ENCODE measurements at regions not wholly inside any gene's neighbourhood (a gene's known extent, or its start where the extent isn't known, plus 50 kb on each side); places are given as distances from the start of the nearest gene placed in this dataset.
A peak's percentile ranks its signal among the peaks of the same experiment; 100 is the strongest.

- no peak overlapping the region for H3K27ac ChIP-seq
- DNase-seq (ENCODE audit: low read depth, low spot score), result no peak
Observed at GRCh38 chr1:219778110-219778509, 150.2 kb downstream of the SLC30A10 start.

- H3K27ac ChIP-seq, result no peak overlapping the region
- DNase-seq (ENCODE audit: low read depth, low spot score), result no peak
Observed at GRCh38 chr1:219774386-219774785, 154.0 kb downstream of the SLC30A10 start.

DNA sequence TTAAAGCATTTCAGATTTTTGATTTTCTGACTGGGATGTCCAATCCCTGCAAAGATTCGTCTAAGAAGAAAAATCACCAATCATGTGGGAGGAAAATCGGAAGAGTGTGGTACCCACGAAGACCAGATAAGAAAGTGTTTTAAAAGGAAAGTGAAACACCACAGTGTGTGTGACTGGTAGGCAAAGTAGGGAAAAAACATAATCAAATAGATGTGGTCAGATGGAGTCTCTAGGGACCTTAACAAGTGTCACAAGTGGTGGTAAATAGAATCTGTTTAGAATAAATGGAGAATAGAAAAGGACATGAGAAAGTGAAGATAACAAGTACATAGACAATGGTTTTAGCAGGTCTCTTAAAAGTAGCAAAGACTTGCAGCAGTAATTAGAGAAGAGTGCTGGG is 154.6 kb downstream of the SLC30A10 start:
- no peak overlapping the region for H3K27ac ChIP-seq
- no peak for DNase-seq (ENCODE audit: low read depth, low spot score)

GRCh38 chr1:219773110-219773509 is 155.2 kb downstream of the SLC30A10 start:
- no peak overlapping the region for H3K27ac ChIP-seq
- no peak for DNase-seq (ENCODE audit: low read depth, low spot score)

- no peak overlapping the region for H3K27ac ChIP-seq
- DNase-seq (ENCODE audit: low read depth, low spot score), result no peak
Observed at GRCh38 chr1:219772265-219773036, 155.9 kb downstream of the SLC30A10 start.

DNA sequence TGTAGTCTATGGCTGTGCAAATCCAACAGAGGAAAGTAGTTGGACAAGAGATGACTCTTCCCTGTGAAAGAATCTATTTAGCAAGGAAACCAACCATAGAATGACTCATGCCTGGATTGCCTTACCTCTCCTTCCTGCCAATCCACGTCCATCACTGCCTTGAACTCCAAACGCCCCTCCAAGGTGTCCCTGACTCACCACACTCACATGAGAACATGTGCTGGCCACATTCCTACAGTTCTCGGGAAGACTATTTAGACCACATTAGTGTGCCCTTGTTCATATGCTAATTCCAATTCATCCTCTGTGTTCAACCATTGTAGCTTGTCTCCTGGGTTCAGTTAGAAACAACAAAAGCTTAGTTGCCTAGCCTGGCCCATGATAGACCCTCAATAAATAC is 157.3 kb downstream of the SLC30A10 start:
- H3K27ac ChIP-seq, result peak overlapping the region; percentile 20
- peak; percentile 99 for DNase-seq (ENCODE audit: low read depth, low spot score)

- DNase-seq (ENCODE audit: low read depth, low spot score), result no peak
- H3K27ac ChIP-seq, result no peak overlapping the region
Observed at GRCh38 chr1:219763321-219763720, 150.4 kb upstream of the ZC3H11B start.

- no peak overlapping the region for H3K27ac ChIP-seq
- DNase-seq (ENCODE audit: low read depth, low spot score), result no peak
Observed at GRCh38 chr1:219761208-219761860, 148.4 kb upstream of the ZC3H11B start.

DNA sequence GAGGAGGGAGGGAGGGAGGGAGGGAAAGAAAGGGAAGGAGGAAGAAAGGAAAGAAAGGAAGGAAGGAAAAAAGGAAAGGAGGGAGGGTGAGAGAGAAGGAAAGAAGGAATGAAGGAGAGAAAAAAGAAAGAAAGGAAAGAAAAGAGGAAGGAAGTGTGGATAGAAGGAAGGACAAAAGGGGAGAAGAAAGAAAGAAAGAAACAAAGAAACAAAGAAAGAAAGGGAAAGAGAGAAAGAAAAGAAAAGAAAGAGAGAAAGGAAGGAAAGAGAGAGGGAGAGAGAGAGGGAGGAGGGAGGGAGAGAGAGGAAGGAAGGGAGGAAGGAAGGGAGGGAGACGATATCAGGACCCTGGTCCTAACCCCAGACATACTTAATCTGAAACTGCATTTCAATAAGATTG is 146.2 kb upstream of the ZC3H11B start:
- DNase-seq (ENCODE audit: low read depth, low spot score), result no peak
- H3K27ac ChIP-seq, result no peak overlapping the region

- no peak overlapping the region for H3K27ac ChIP-seq
- no peak for DNase-seq (ENCODE audit: low read depth, low spot score)
Observed at GRCh38 chr1:219757890-219758289, 145.0 kb upstream of the ZC3H11B start.

DNA sequence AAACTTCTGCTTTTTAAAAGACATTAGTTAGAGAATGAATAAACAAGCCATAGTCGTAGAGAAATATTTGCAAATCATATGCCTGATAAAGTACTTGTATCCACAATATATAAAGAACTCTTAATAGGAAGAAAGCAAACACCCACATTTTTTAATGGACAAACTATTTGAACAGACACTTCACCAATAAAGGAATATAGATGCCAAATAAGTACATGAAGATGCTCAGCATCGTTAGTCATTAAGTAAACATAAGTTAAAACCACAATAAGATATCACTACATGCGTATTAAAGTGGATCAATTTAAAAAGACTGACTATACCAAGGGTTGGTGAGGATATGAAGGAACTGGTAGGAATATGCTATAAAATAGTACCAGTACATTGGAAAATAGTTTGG is 142.3 kb upstream of the ZC3H11B start:
- DNase-seq (ENCODE audit: low read depth, low spot score), result no peak
- H3K27ac ChIP-seq, result no peak overlapping the region

- no peak for DNase-seq (ENCODE audit: low read depth, low spot score)
- H3K27ac ChIP-seq, result no peak overlapping the region
Observed at GRCh38 chr1:219754767-219755166, 141.9 kb upstream of the ZC3H11B start.

- no peak overlapping the region for H3K27ac ChIP-seq
- DNase-seq (ENCODE audit: low read depth, low spot score), result no peak
Observed at GRCh38 chr1:219753914-219754313, 141.0 kb upstream of the ZC3H11B start.

- H3K27ac ChIP-seq, result no peak overlapping the region
- no peak for DNase-seq (ENCODE audit: low read depth, low spot score)
Observed at GRCh38 chr1:219752645-219753044, 139.7 kb upstream of the ZC3H11B start.

- DNase-seq (ENCODE audit: low read depth, low spot score), result no peak
- no peak overlapping the region for H3K27ac ChIP-seq
Observed at GRCh38 chr1:219751870-219752507, 139.1 kb upstream of the ZC3H11B start.

DNA sequence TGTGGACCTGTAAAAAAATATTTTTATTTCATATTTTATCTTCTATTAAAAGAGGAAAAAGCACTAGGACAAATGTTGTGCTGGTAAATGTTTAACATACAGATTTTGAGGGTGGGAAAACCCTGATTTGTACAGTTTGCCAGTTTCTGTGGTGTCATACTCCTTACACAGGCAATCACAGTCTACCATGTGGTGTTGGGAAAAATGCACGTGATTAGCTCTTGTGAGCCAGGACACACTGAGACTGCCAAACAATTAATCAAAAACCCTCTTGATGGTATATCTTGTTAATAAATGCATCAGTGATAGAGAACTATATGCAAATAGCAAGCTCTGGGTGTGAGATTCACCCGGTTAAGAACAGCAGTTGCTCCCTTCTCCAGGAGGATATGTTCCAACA is 136.5 kb upstream of the ZC3H11B start:
- DNase-seq (ENCODE audit: low read depth, low spot score), result no peak
- no peak overlapping the region for H3K27ac ChIP-seq

- DNase-seq (ENCODE audit: low read depth, low spot score), result no peak
Observed at GRCh38 chr1:219746141-219746540, 133.2 kb upstream of the ZC3H11B start.

GRCh38 chr1:219744652-219745469 is 132.0 kb upstream of the ZC3H11B start:
- no peak for DNase-seq (ENCODE audit: low read depth, low spot score)
- no peak overlapping the region for H3K27ac ChIP-seq

More at GRCh38 chr1:219746141-219746540, 133.2 kb upstream of the ZC3H11B start:
- H3K27ac ChIP-seq, result no peak overlapping the region

DNA sequence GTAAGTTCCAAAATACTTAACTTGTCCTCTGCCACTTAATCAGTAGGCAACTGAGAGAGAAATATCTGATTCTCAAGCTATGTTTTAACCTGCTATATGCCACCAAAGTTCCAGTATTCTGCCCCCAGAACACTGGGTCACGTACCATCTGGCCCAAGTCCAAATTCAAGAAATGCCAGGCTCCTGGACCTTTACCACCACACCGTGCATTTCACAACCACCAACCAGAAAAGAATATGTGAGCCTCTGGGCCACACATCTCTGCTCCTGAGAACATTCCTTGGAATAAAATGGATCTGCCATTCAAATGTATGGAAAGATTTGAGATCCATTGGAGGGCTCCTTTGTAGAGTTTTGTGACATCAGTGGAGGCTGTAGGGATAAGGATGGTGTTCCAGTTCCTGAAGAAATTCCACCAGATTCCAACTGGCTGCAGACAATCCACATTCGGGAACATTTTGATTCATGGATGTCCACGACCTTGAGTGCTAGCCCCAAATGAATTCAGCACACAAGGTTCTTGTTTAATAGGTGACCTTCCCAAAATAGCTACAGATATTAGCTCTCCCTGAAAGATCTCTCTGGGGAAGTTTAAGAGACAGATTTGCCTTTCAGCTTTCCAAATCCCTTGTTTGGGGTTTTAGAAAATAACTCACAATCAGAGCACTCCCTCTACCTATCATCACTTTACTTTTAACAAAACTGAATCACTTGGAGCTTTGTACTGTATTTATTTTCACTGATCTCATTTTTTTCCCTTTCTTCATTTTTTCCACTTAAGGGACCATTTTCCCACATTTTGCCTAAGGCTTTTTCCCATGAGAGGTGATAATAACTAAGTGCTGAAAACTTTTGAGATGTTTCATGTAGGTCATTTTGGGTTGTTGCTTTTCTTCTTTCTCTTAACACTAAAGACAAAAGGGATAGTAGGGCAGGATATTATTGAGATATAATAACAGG is 128.4 kb upstream of the ZC3H11B start:
- no peak for DNase-seq (ENCODE audit: low read depth, low spot score)

More for the DNA sequence above, 128.4 kb upstream of the ZC3H11B start:
- H3K27ac ChIP-seq, result no peak overlapping the region
